Testis (tissue), 2 donors: ENCODE measurements at regions not wholly inside any gene's neighbourhood (a gene's known extent, or its start where the extent isn't known, plus 50 kb on each side); places are given as distances from the start of the nearest gene placed in this dataset.

Experiments used
- DNase-seq: peaks from one replicate; pipeline ENCODE4 v3.0.0-alpha.2; 2019
- H3K27ac ChIP-seq, 2 donors: fragments of 200-600 bp; sonication (generic); one replicate each; pipeline ENCODE4 v1.5.1; 2019
- H3K27me3 ChIP-seq: fragments of 200-600 bp; sonication (generic); one replicate; pipeline ENCODE4 v1.5.1; 2019
- H3K36me3 ChIP-seq: fragments of 200-600 bp; sonication (generic); one replicate; pipeline ENCODE4 v1.5.1; 2017; ENCODE audit warnings: low read depth; ENCODE audit errors: missing control alignments
- H3K4me1 ChIP-seq: fragments of 200-600 bp; sonication (generic); one replicate; pipeline ENCODE4 v1.5.1; 2019
- H3K4me3 ChIP-seq, 2 donors: fragments of 200-600 bp; sonication (generic); one replicate each; pipeline ENCODE4 v1.5.1; 2017 to 2019
- H3K9me3 ChIP-seq: fragments of 200-600 bp; sonication (generic); one replicate; pipeline ENCODE4 v1.5.1; 2017
- CTCF ChIP-seq, 3 experiments: fragments of 450-650 bp in 2 of 3; fragments of 200-600 bp in 1 of 3; sonication (generic) in 1 of 3; IDR thresholded peaks; one replicate each; pipeline ENCODE4 v1.5.1; 2016 to 2019; ENCODE audit warnings: antibody characterized with exemption in 3 of 3, mild to moderate bottlenecking in 2 of 3, moderate library complexity in 1 of 3
- POLR2A ChIP-seq: fragments of 450-650 bp; IDR thresholded peaks from one replicate; pipeline ENCODE4 v1.6.1; 2017; ENCODE audit warnings: antibody characterized with exemption, mild to moderate bottlenecking, moderate library complexity
- WGBS, 2 donors: methylation state at CpG; one replicate each; pipeline ENCODE4 v1.1.5; 2018; 5-methylcytosine and 5-hydroxymethylcytosine counted together
- intact Hi-C: fragments of 100-400 bp; cut with DNase I; formaldehyde crosslinking; loops from one replicate; pipeline ENCODE4 v1.15.1; 2023; ENCODE audit warnings: low total_unique reads

GRCh38 chr1:68329096-68329835 is 96.9 kb upstream of the WLS start:
- no peaks in the 10 kb centered on the region for H3K27me3 ChIP-seq
- DNase-seq: peak; percentile 32
- no peaks in the 10 kb centered on the region for H3K9me3 ChIP-seq
- no peak overlapping the region for H3K4me3 ChIP-seq
- H3K27ac ChIP-seq: peak overlapping the region; percentile 24 to 75
- no peaks in the 10 kb centered on the region for H3K36me3 ChIP-seq
- intact Hi-C loops: no loop called here
- 32 to 50% methylated on average over 1 of the region's 1 CpG for WGBS, 2 donors
- TF ChIP-seq CTCF (IDR thresholded peaks at IDR 0.05): no peak
- peaks cover 31% of the 10 kb centered on the region for H3K4me1 ChIP-seq

- Histone ChIP-seq H3K4me1 (peaks cover 31% of the 10 kb centered on the region), H3K27me3 (no peaks in the 10 kb centered on the region), H3K27ac (peak overlapping the region; percentile 37 to 75), H3K36me3 (no peaks in the 10 kb centered on the region), H3K4me3 (no peak overlapping the region), H3K9me3 (no peaks in the 10 kb centered on the region)
- intact Hi-C loops: no loop called here
- 75 to 96% methylated on average over 1 of the region's 1 CpG for WGBS, 2 donors
- no peak for DNase-seq
- TF ChIP-seq POLR2A (no peak), CTCF (IDR thresholded peaks at IDR 0.05) (no peak)
These were observed 96.2 kb upstream of the WLS start for GRCh38 chr1:68328490-68328889.

- H3K27ac ChIP-seq: peak overlapping the region; percentile 37 to 75
- H3K27me3 ChIP-seq: no peaks in the 10 kb centered on the region
- WGBS, 2 donors: 35 to 38% methylated on average over 3 of the region's 3 CpGs
- no peaks in the 10 kb centered on the region for H3K36me3 ChIP-seq
- no peak for TF ChIP-seq CTCF (IDR thresholded peaks at IDR 0.05)
- no peak for TF ChIP-seq POLR2A
- H3K9me3 ChIP-seq: no peaks in the 10 kb centered on the region
- H3K4me3 ChIP-seq: no peak overlapping the region
- intact Hi-C loops: no loop called here
- no peak for DNase-seq
- H3K4me1 ChIP-seq: peaks cover 38% of the 10 kb centered on the region
These were observed 95.1 kb upstream of the WLS start for GRCh38 chr1:68327414-68327813.

GRCh38 chr1:68326481-68326880 is 94.2 kb upstream of the WLS start:
- 67 to 72% methylated on average over 2 of the region's 2 CpGs for WGBS, 2 donors
- Histone ChIP-seq H3K36me3 (no peaks in the 10 kb centered on the region), H3K9me3 (no peaks in the 10 kb centered on the region), H3K27ac (peak overlapping the region in 1 of 2 donors; percentile 75), H3K27me3 (no peaks in the 10 kb centered on the region), H3K4me1 (peaks cover 38% of the 10 kb centered on the region), H3K4me3 (no peak overlapping the region)
- DNase-seq: no peak
- TF ChIP-seq POLR2A: no peak
- no peak for TF ChIP-seq CTCF (IDR thresholded peaks at IDR 0.05)
- intact Hi-C loops: no loop called here

GRCh38 chr1:68324316-68324715 is 92.0 kb upstream of the WLS start:
- TF ChIP-seq CTCF (IDR thresholded peaks at IDR 0.05) (no peak), POLR2A (no peak)
- Histone ChIP-seq H3K36me3 (no peaks in the 10 kb centered on the region), H3K27me3 (no peaks in the 10 kb centered on the region), H3K9me3 (no peaks in the 10 kb centered on the region), H3K4me3 (no peak overlapping the region), H3K4me1 (peaks cover 32% of the 10 kb centered on the region), H3K27ac (no peak overlapping the region)
- intact Hi-C loops: no loop called here
- 95 to 100% methylated on average over 2 of the region's 2 CpGs for WGBS, 2 donors
- no peak for DNase-seq
